Upper lobe of right lung (tissue), 1 donor: ENCODE measurements at regions not wholly inside any gene's neighbourhood (a gene's known extent, or its start where the extent isn't known, plus 50 kb on each side); places are given as distances from the start of the nearest gene placed in this dataset.

Experiments used
- ATAC-seq: fragments of 200-7000 bp; cut with Tn5 transposase; one replicate; pipeline ENCODE4 v1.9.1; 2020; ENCODE audit warnings: mild to moderate bottlenecking, moderate library complexity
- DNase-seq: peaks from one replicate; pipeline ENCODE4 v3.0.0-alpha.2; 2020
- H3K27ac ChIP-seq: fragments of 200-600 bp; one replicate; pipeline ENCODE4 v1.8.0; 2022
- H3K27me3 ChIP-seq: fragments of 200-600 bp; one replicate; pipeline ENCODE4 v1.8.0; 2022; ENCODE audit warnings: mild to moderate bottlenecking
- H3K36me3 ChIP-seq: fragments of 200-600 bp; one replicate; pipeline ENCODE4 v1.8.0; 2022
- H3K4me1 ChIP-seq: fragments of 200-600 bp; one replicate; pipeline ENCODE4 v1.8.0; 2022
- H3K4me3 ChIP-seq: fragments of 200-600 bp; one replicate; pipeline ENCODE4 v1.8.0; 2022; ENCODE audit warnings: mild to moderate bottlenecking
- H3K9me3 ChIP-seq: fragments of 200-600 bp; one replicate; pipeline ENCODE4 v1.8.0; 2022
- CTCF ChIP-seq: fragments of 200-600 bp; IDR thresholded peaks from one replicate; pipeline ENCODE4 v1.8.0; 2022; ENCODE audit warnings: antibody characterized with exemption
- intact Hi-C: fragments of 100-400 bp; cut with DNase I; formaldehyde crosslinking; loops from one replicate; pipeline ENCODE4 v1.11.0; 2022
- donor health status: DM: no; HTN: yes; CAD: no; lungs with severe emphysema.

- Histone ChIP-seq H3K36me3 (no peaks in the 10 kb centered on the region), H3K27me3 (no peaks in the 10 kb centered on the region), H3K4me1 (peaks cover 4% of the 10 kb centered on the region), H3K27ac (no peak overlapping the region), H3K4me3 (no peak overlapping the region), H3K9me3 (no peaks in the 10 kb centered on the region)
- no peak for DNase-seq
- ATAC-seq, result no peak
- intact Hi-C loops, result no loop called here
- TF ChIP-seq CTCF, result no peak
Measured at GRCh38 chr21:26412885-26413284, 160.2 kb downstream of the CYYR1 start.

- DNase-seq (no peak), ATAC-seq (no peak)
- Histone ChIP-seq H3K4me1 (peaks cover 9% of the 10 kb centered on the region), H3K4me3 (no peak overlapping the region), H3K27ac (no peak overlapping the region), H3K27me3 (no peaks in the 10 kb centered on the region), H3K36me3 (no peaks in the 10 kb centered on the region), H3K9me3 (no peaks in the 10 kb centered on the region)
- intact Hi-C loops, result no loop called here
- no peak for TF ChIP-seq CTCF
Measured at GRCh38 chr21:26409735-26410134, 163.4 kb downstream of the CYYR1 start.

- intact Hi-C loops, result no loop called here
- H3K27me3 ChIP-seq, result no peaks in the 10 kb centered on the region
- ATAC-seq (no peak), DNase-seq (no peak)
- H3K36me3 ChIP-seq, result no peaks in the 10 kb centered on the region
- no peak overlapping the region for H3K27ac ChIP-seq
- H3K4me3 ChIP-seq, result no peak overlapping the region
- H3K4me1 ChIP-seq, result peaks cover 9% of the 10 kb centered on the region
- TF ChIP-seq CTCF, result no peak
- H3K9me3 ChIP-seq, result no peaks in the 10 kb centered on the region
Measured at GRCh38 chr21:26408511-26408910, 164.6 kb downstream of the CYYR1 start.

GRCh38 chr21:26406526-26406925, 166.6 kb downstream of the CYYR1 start:
- no peaks in the 10 kb centered on the region for H3K9me3 ChIP-seq
- ATAC-seq, result no peak

DNA sequence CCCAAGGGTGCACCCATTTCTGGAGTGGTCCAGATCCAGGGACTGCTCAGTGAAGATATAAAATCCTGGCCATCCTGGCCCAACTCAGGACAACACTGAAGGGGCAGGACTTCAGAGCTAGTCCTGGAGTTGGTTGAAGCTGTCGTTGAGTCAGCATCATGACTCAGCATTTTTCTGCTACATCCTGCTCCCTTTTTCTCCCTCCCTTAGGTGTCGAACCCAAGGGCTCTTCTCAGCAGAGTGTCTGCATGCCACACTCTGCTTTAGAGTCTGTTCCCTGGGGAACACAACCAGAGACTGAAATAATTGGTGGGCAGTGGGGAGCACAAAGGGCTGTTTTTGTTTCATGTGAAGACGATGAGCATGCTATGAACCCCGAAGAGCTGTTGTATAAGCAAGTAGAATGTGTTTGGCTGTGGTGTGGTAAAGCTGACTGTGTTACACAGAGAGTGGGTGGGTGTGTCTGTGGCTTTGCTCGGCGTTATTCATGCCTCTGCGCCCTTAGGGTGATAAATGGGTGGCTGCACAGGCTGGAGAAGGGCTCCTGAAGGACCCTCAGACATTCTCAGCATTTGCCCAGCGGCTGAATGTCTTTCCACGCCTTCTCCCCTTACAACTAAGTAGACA, 167.2 kb downstream of the CYYR1 start:
- Histone ChIP-seq H3K36me3 (no peaks in the 10 kb centered on the region), H3K27me3 (no peaks in the 10 kb centered on the region), H3K27ac (no peak overlapping the region), H3K9me3 (no peaks in the 10 kb centered on the region), H3K4me1 (peaks cover 9% of the 10 kb centered on the region), H3K4me3 (no peak overlapping the region)
- ATAC-seq, result peak; percentile 58
- DNase-seq, result no peak
- TF ChIP-seq CTCF, result no peak
- intact Hi-C loops, result no loop called here

More at GRCh38 chr21:26406526-26406925, 166.6 kb downstream of the CYYR1 start:
- no peaks in the 10 kb centered on the region for H3K27me3 ChIP-seq
- no peak for TF ChIP-seq CTCF
- H3K4me3 ChIP-seq, result no peak overlapping the region
- no peak overlapping the region for H3K27ac ChIP-seq
- no peaks in the 10 kb centered on the region for H3K36me3 ChIP-seq
- intact Hi-C loops, result no loop called here
- DNase-seq, result no peak
- peaks cover 9% of the 10 kb centered on the region for H3K4me1 ChIP-seq

- DNase-seq, result no peak
- no peaks in the 10 kb centered on the region for H3K36me3 ChIP-seq
- no peaks in the 10 kb centered on the region for H3K27me3 ChIP-seq
- no peak for ATAC-seq
- H3K27ac ChIP-seq, result no peak overlapping the region
- H3K4me1 ChIP-seq, result peaks cover 9% of the 10 kb centered on the region
- no peaks in the 10 kb centered on the region for H3K9me3 ChIP-seq
- no peak for TF ChIP-seq CTCF
- intact Hi-C loops, result no loop called here
- H3K4me3 ChIP-seq, result no peak overlapping the region
Measured at GRCh38 chr21:26405071-26405470, 168.0 kb downstream of the CYYR1 start.
